Karpas-422 (cell line): ENCODE measurements at regions not wholly inside any gene's neighbourhood (a gene's known extent, or its start where the extent isn't known, plus 50 kb on each side); places are given as distances from the start of the nearest gene placed in this dataset.
A peak's percentile ranks its signal among the peaks of the same experiment; 100 is the strongest.

Experiments used
- DNase-seq: peaks from one replicate; pipeline ENCODE4 v3.0.0-alpha.2; 2015
- H2AFZ ChIP-seq: fragments of 200-600 bp; sonication (generic); 2 replicates; pipeline ENCODE4 v1.6.1; 2014; ENCODE audit warnings: antibody characterized with exemption, low read length, mixed read lengths
- H3K27ac ChIP-seq: fragments of 200-600 bp; sonication (generic); 2 replicates; pipeline ENCODE4 v1.5.1; 2014; ENCODE audit warnings: mild to moderate bottlenecking, low read length, moderate library complexity
- H3K27me3 ChIP-seq: fragments of 200-600 bp; sonication (generic); 2 replicates; pipeline ENCODE4 v1.6.1; 2014; ENCODE audit warnings: low read length, mixed read lengths
- H3K36me3 ChIP-seq: fragments of 200-600 bp; sonication (generic); 2 replicates; pipeline ENCODE4 v1.6.1; 2014; ENCODE audit warnings: low read length, mixed read lengths; ENCODE audit not compliant: insufficient read depth
- H3K4me1 ChIP-seq: fragments of 200-600 bp; sonication (generic); 2 replicates; pipeline ENCODE4 v1.6.1; 2014; ENCODE audit warnings: mild to moderate bottlenecking, low read length, mixed read lengths
- H3K4me2 ChIP-seq: fragments of 200-600 bp; sonication (generic); 2 replicates; pipeline ENCODE4 v1.6.1; 2014; ENCODE audit warnings: low read length, low read depth, mild to moderate bottlenecking; ENCODE audit not compliant: poor library complexity, severe bottlenecking
- H3K4me3 ChIP-seq: fragments of 200-600 bp; sonication (generic); 2 replicates; pipeline ENCODE4 v1.5.1; 2014; ENCODE audit warnings: mild to moderate bottlenecking, antibody characterized with exemption, low read length, mixed read lengths
- H3K79me2 ChIP-seq: fragments of 200-600 bp; sonication (generic); 2 replicates; pipeline ENCODE4 v1.6.1; 2014; ENCODE audit warnings: mild to moderate bottlenecking, low read length, mixed read lengths
- H3K9ac ChIP-seq: fragments of 200-600 bp; sonication (generic); 2 replicates; pipeline ENCODE4 v1.6.0; 2014; ENCODE audit warnings: low read length
- H3K9me2 ChIP-seq: fragments of 200-600 bp; sonication (generic), shearing (Covaris generic); replicated peaks from 2 replicates; pipeline ENCODE4 v1.6.0; 2014; ENCODE audit warnings: mild to moderate bottlenecking, low read length, moderate library complexity; ENCODE audit not compliant: insufficient read depth
- H3K9me3 ChIP-seq: fragments of 300-700, 200-600 bp; sonication (generic); 2 replicates; pipeline ENCODE4 v1.6.1; 2014; ENCODE audit warnings: low read length, mixed read lengths
- H4K20me1 ChIP-seq: fragments of 200-600 bp; sonication (generic); 2 replicates; pipeline ENCODE4 v1.6.1; 2014; ENCODE audit warnings: mild to moderate bottlenecking, antibody characterized with exemption, low read length, low read depth; ENCODE audit not compliant: insufficient read depth

GRCh38 chr14:100979780-100980179, 76.3 kb upstream of the RTL1 start:
- Histone ChIP-seq H3K9ac (no peak overlapping the region), H3K4me2 (no peak overlapping the region), H3K9me2 (peaks cover 3% of the 10 kb centered on the region; the same call in 1 of the 2 replicates), H4K20me1 (no peaks in the 10 kb centered on the region), H3K27ac (no peak overlapping the region), H3K79me2 (no peaks in the 10 kb centered on the region), H3K27me3 (no peaks in the 10 kb centered on the region), H3K4me1 (no peaks in the 10 kb centered on the region), H3K4me3 (no peak overlapping the region), H3K36me3 (no peaks in the 10 kb centered on the region), H2AFZ (no peak overlapping the region), H3K9me3 (no peaks in the 10 kb centered on the region)
- no peak for DNase-seq

GRCh38 chr14:100980823-100981222, 77.3 kb upstream of the RTL1 start:
- H3K79me2 ChIP-seq, result no peaks in the 10 kb centered on the region
- H3K27ac ChIP-seq, result no peak overlapping the region
- no peaks in the 10 kb centered on the region for H4K20me1 ChIP-seq
- no peak for DNase-seq
- H3K9me2 ChIP-seq, result no peaks in the 10 kb centered on the region
- H2AFZ ChIP-seq, result no peak overlapping the region
- H3K4me3 ChIP-seq, result no peak overlapping the region
- H3K9me3 ChIP-seq, result no peaks in the 10 kb centered on the region
- no peaks in the 10 kb centered on the region for H3K36me3 ChIP-seq
- no peak overlapping the region for H3K9ac ChIP-seq
- H3K4me1 ChIP-seq, result no peaks in the 10 kb centered on the region
- H3K4me2 ChIP-seq, result no peak overlapping the region
- H3K27me3 ChIP-seq, result no peaks in the 10 kb centered on the region

GRCh38 chr14:100981809-100982208, 78.3 kb upstream of the RTL1 start:
- no peak overlapping the region for H3K4me2 ChIP-seq
- H3K4me3 ChIP-seq, result no peak overlapping the region
- no peaks in the 10 kb centered on the region for H3K9me3 ChIP-seq
- H3K4me1 ChIP-seq, result no peaks in the 10 kb centered on the region
- no peaks in the 10 kb centered on the region for H3K36me3 ChIP-seq
- no peak for DNase-seq
- no peak overlapping the region for H3K9ac ChIP-seq
- no peaks in the 10 kb centered on the region for H3K9me2 ChIP-seq
- H2AFZ ChIP-seq, result no peak overlapping the region
- H3K27me3 ChIP-seq, result no peaks in the 10 kb centered on the region
- H4K20me1 ChIP-seq, result no peaks in the 10 kb centered on the region
- no peak overlapping the region for H3K27ac ChIP-seq
- H3K79me2 ChIP-seq, result no peaks in the 10 kb centered on the region

GRCh38 chr14:100982353-100982752, 78.8 kb upstream of the RTL1 start:
- DNase-seq, result no peak
- H3K79me2 ChIP-seq, result no peaks in the 10 kb centered on the region
- no peak overlapping the region for H3K27ac ChIP-seq
- no peaks in the 10 kb centered on the region for H3K4me1 ChIP-seq
- no peaks in the 10 kb centered on the region for H3K36me3 ChIP-seq
- H4K20me1 ChIP-seq, result no peaks in the 10 kb centered on the region
- H2AFZ ChIP-seq, result no peak overlapping the region
- H3K4me2 ChIP-seq, result no peak overlapping the region
- H3K27me3 ChIP-seq, result no peaks in the 10 kb centered on the region
- H3K4me3 ChIP-seq, result no peak overlapping the region
- H3K9me3 ChIP-seq, result no peaks in the 10 kb centered on the region
- H3K9me2 ChIP-seq, result no peaks in the 10 kb centered on the region
- no peak overlapping the region for H3K9ac ChIP-seq

GRCh38 chr14:100982762-100983161, 79.2 kb upstream of the RTL1 start:
- Histone ChIP-seq H3K27me3 (no peaks in the 10 kb centered on the region), H4K20me1 (no peaks in the 10 kb centered on the region), H3K36me3 (no peaks in the 10 kb centered on the region), H3K9ac (no peak overlapping the region), H3K9me2 (no peaks in the 10 kb centered on the region), H3K27ac (no peak overlapping the region), H3K4me2 (no peak overlapping the region), H2AFZ (no peak overlapping the region), H3K4me1 (no peaks in the 10 kb centered on the region), H3K9me3 (no peaks in the 10 kb centered on the region), H3K79me2 (no peaks in the 10 kb centered on the region), H3K4me3 (no peak overlapping the region)
- peak; percentile 12 for DNase-seq

- Histone ChIP-seq H3K9me2 (no peaks in the 10 kb centered on the region), H4K20me1 (no peaks in the 10 kb centered on the region), H3K4me3 (no peak overlapping the region), H3K79me2 (no peaks in the 10 kb centered on the region), H3K27me3 (no peaks in the 10 kb centered on the region), H3K27ac (no peak overlapping the region), H3K9ac (no peak overlapping the region), H3K4me2 (no peak overlapping the region), H3K36me3 (no peaks in the 10 kb centered on the region), H2AFZ (no peak overlapping the region), H3K9me3 (no peaks in the 10 kb centered on the region), H3K4me1 (no peaks in the 10 kb centered on the region)
- peak; percentile 6 for DNase-seq
Observed at GRCh38 chr14:100983710-100984109, 80.2 kb upstream of the RTL1 start.

- H3K36me3 ChIP-seq, result no peaks in the 10 kb centered on the region
- H2AFZ ChIP-seq, result no peak overlapping the region
- H3K27me3 ChIP-seq, result no peaks in the 10 kb centered on the region
- H3K9ac ChIP-seq, result no peak overlapping the region
- no peak overlapping the region for H3K27ac ChIP-seq
- no peaks in the 10 kb centered on the region for H3K9me2 ChIP-seq
- no peaks in the 10 kb centered on the region for H4K20me1 ChIP-seq
- H3K4me1 ChIP-seq, result no peaks in the 10 kb centered on the region
- no peaks in the 10 kb centered on the region for H3K79me2 ChIP-seq
- H3K4me2 ChIP-seq, result no peak overlapping the region
- H3K9me3 ChIP-seq, result no peaks in the 10 kb centered on the region
- DNase-seq, result no peak
- H3K4me3 ChIP-seq, result no peak overlapping the region
Observed at GRCh38 chr14:100988011-100988410, 84.5 kb upstream of the RTL1 start.

DNA sequence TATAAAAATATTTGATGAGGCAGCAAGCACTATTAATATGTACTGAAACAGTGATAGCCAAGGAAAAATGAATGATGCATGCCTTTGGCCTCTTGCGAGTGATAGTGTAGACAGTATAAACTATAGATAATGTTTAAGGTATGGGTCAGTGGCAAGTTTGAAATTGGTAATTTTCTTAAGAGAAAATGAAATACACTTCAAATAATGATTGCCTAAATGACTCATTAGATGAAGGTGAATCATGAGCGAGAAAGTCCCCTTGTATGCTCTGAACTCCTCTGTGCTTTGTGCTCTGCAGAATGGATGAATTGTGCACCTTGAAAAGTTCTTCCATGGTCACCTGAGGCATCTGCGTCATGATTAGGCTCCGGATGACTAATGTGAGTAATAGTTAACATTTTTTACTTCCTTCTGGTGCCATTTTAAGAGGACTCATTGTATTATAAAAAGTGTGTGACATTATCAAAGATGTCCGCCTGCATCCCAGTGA, 84.9 kb upstream of the RTL1 start:
- no peak overlapping the region for H3K27ac ChIP-seq
- H3K4me3 ChIP-seq, result no peak overlapping the region
- H3K4me2 ChIP-seq, result no peak overlapping the region
- no peaks in the 10 kb centered on the region for H3K4me1 ChIP-seq
- no peaks in the 10 kb centered on the region for H3K79me2 ChIP-seq
- H3K36me3 ChIP-seq, result no peaks in the 10 kb centered on the region
- H3K27me3 ChIP-seq, result no peaks in the 10 kb centered on the region
- no peaks in the 10 kb centered on the region for H3K9me2 ChIP-seq
- H4K20me1 ChIP-seq, result no peaks in the 10 kb centered on the region
- H2AFZ ChIP-seq, result no peak overlapping the region
- no peak overlapping the region for H3K9ac ChIP-seq
- H3K9me3 ChIP-seq, result no peaks in the 10 kb centered on the region
- no peak for DNase-seq

DNA sequence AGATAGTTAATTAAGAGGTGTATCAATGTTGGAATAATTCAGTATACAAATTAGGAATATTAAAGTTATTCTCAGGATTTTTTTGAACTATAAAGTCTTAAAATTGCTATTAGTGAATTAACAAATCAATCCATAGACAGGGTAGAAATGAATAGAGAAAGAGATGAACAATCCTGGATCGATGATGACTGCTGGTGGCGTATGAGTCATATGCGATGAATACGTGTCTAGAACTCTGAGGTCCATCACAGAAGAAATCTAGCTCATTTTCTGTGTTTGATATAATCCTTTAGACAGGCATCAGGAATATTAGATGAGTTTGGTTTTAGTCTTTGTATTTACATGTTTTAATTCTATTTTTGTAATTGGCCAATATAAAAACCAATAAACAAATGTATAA, 85.4 kb upstream of the RTL1 start:
- Histone ChIP-seq H4K20me1 (no peaks in the 10 kb centered on the region), H3K36me3 (no peaks in the 10 kb centered on the region), H3K79me2 (no peaks in the 10 kb centered on the region), H3K4me2 (no peak overlapping the region), H3K27me3 (no peaks in the 10 kb centered on the region), H3K9me3 (no peaks in the 10 kb centered on the region), H2AFZ (no peak overlapping the region), H3K4me3 (no peak overlapping the region), H3K4me1 (no peaks in the 10 kb centered on the region), H3K27ac (no peak overlapping the region), H3K9me2 (no peaks in the 10 kb centered on the region), H3K9ac (no peak overlapping the region)
- DNase-seq, result no peak
